WTC11 (cell line): ENCODE measurements at regions not wholly inside any gene's neighbourhood (a gene's known extent, or its start where the extent isn't known, plus 50 kb on each side); places are given as distances from the start of the nearest gene placed in this dataset.

Experiments
- ATAC-seq: fragments of 200-7000 bp; cut with Tn5 transposase; 2 replicates; pipeline ENCODE4 v1.10.0; 2021; ENCODE audit warnings: mild to moderate bottlenecking, moderate library complexity
- CTCF ChIA-PET: fragments of 300-600 bp; sonication (Branson Sonifier 250); formaldehyde crosslinking; loops from one replicate; lab custom pipeline; 2021; ENCODE audit warnings: antibody characterized with exemption; lab: Charles Lee
- POLR2A ChIA-PET: fragments of 350-600 bp; sonication (Branson Sonifier 250); formaldehyde crosslinking; loops from one replicate; lab custom pipeline; 2021; ENCODE audit warnings: antibody characterized with exemption; lab: Charles Lee
- DNase-seq: peaks from one replicate; pipeline ENCODE4 v3.0.0; 2021; ENCODE audit warnings: low spot score
- H3K27ac Mint-ChIP-seq: 2 replicates; pipeline ENCODE4 v1.8.0; 2021; ENCODE audit warnings: mixed read lengths
- H3K27me3 Mint-ChIP-seq: 2 replicates; pipeline ENCODE4 v1.8.0; 2021; ENCODE audit warnings: low read depth, mild to moderate bottlenecking, moderate library complexity, mixed read lengths
- H3K36me3 Mint-ChIP-seq: 2 replicates; pipeline ENCODE4 v1.8.0; 2021; ENCODE audit warnings: mixed read lengths
- H3K4me1 Mint-ChIP-seq: 2 replicates; pipeline ENCODE4 v1.8.0; 2022; ENCODE audit warnings: mixed read lengths
- H3K4me3 Mint-ChIP-seq: 2 replicates; pipeline ENCODE4 v1.8.0; 2021; ENCODE audit warnings: mild to moderate bottlenecking, moderate library complexity, mixed read lengths
- H3K9me3 Mint-ChIP-seq: 2 replicates; pipeline ENCODE4 v1.8.0; 2021; ENCODE audit warnings: mixed read lengths
- ATF1 ChIP-seq: sonication (generic); formaldehyde crosslinking; IDR thresholded peaks from 2 replicates; pipeline ENCODE4 v1.8.1; 2023; ENCODE audit warnings: mild to moderate bottlenecking, moderate library complexity, missing genetic modification reagents
- ATF2 ChIP-seq: sonication (generic); formaldehyde crosslinking; IDR thresholded peaks from 2 replicates; pipeline ENCODE4 v1.8.1; 2022; ENCODE audit warnings: low read depth, missing genetic modification reagents, borderline replicate concordance
- CBFB ChIP-seq: sonication (generic); formaldehyde crosslinking; IDR thresholded peaks from 2 replicates; pipeline ENCODE4 v1.8.1; 2022; ENCODE audit warnings: mild to moderate bottlenecking, low read depth, missing genetic modification reagents
- ESRRA ChIP-seq: sonication (generic); formaldehyde crosslinking; IDR thresholded peaks from 2 replicates; pipeline ENCODE4 v1.8.1; 2022; ENCODE audit warnings: mild to moderate bottlenecking, missing genetic modification reagents, borderline replicate concordance
- FOXK1 ChIP-seq: sonication (generic); formaldehyde crosslinking; IDR thresholded peaks from 2 replicates; pipeline ENCODE4 v1.8.0; 2022; ENCODE audit warnings: mild to moderate bottlenecking, moderate library complexity, missing genetic modification reagents
- GRHL2 ChIP-seq: fragments of 250-450 bp; sonication (Bioruptor Pico); IDR thresholded peaks from 2 replicates; pipeline ENCODE4 v1.8.0; 2022; ENCODE audit warnings: mild to moderate bottlenecking, moderate library complexity; ENCODE audit not compliant: insufficient replicate concordance, severe bottlenecking
- JAZF1 ChIP-seq: fragments of 250-450 bp; sonication (Bioruptor Pico); IDR thresholded peaks from 2 replicates; pipeline ENCODE4 v1.9.0; 2021; ENCODE audit warnings: moderate library complexity, mild to moderate bottlenecking, inconsistent platforms
- MAX ChIP-seq: sonication (generic); formaldehyde crosslinking; IDR thresholded peaks from 2 replicates; pipeline ENCODE4 v1.8.0; 2022; ENCODE audit warnings: mild to moderate bottlenecking, missing genetic modification reagents
- NR3C1 ChIP-seq: sonication (generic); formaldehyde crosslinking; conservative IDR thresholded peaks from 2 replicates; pipeline ENCODE4 v1.8.1; 2023; ENCODE audit warnings: low read depth, mild to moderate bottlenecking, missing genetic modification reagents
- PRRX2 ChIP-seq: fragments of 250-450 bp; sonication (Bioruptor Pico); IDR thresholded peaks from 2 replicates; pipeline ENCODE4 v1.8.0; 2021; ENCODE audit warnings: mild to moderate bottlenecking
- RELA ChIP-seq: sonication (generic); formaldehyde crosslinking; IDR thresholded peaks from 2 replicates; pipeline ENCODE4 v1.8.1; 2022; ENCODE audit warnings: missing genetic modification reagents, mild to moderate bottlenecking, borderline replicate concordance
- RORB ChIP-seq: fragments of 250-450 bp; sonication (Bioruptor Pico); IDR thresholded peaks from 2 replicates; pipeline ENCODE4 v1.9.0; 2021; ENCODE audit warnings: mild to moderate bottlenecking
- SMAD4 ChIP-seq: sonication (generic); formaldehyde crosslinking; IDR thresholded peaks from 2 replicates; pipeline ENCODE4 v1.8.0; 2022; ENCODE audit warnings: mild to moderate bottlenecking, missing genetic modification reagents
- SP1 ChIP-seq: sonication (generic); formaldehyde crosslinking; conservative IDR thresholded peaks from 2 replicates; pipeline ENCODE4 v1.8.1; 2022; ENCODE audit warnings: missing genetic modification reagents
- TEAD1 ChIP-seq: sonication (generic); formaldehyde crosslinking; IDR thresholded peaks from 2 replicates; pipeline ENCODE4 v1.8.0; 2022; ENCODE audit warnings: mild to moderate bottlenecking, missing genetic modification reagents
- ZMAT4 ChIP-seq: fragments of 250-450 bp; sonication (Bioruptor Pico); IDR thresholded peaks from 2 replicates; pipeline ENCODE4 v1.9.0; 2021; ENCODE audit warnings: mild to moderate bottlenecking
- ZNF121 ChIP-seq: sonication (generic); formaldehyde crosslinking; IDR thresholded peaks from 2 replicates; pipeline ENCODE4 v1.8.0; 2023; ENCODE audit warnings: missing genetic modification reagents
- ZNF232 ChIP-seq: sonication (generic); formaldehyde crosslinking; IDR thresholded peaks from 2 replicates; pipeline ENCODE4 v1.8.0; 2022; ENCODE audit warnings: mild to moderate bottlenecking, missing genetic modification reagents
- ZNF317 ChIP-seq: sonication (generic); formaldehyde crosslinking; IDR thresholded peaks from 2 replicates; pipeline ENCODE4 v1.8.1; 2023; ENCODE audit warnings: low read depth, mild to moderate bottlenecking, moderate library complexity, missing genetic modification reagents, borderline replicate concordance
- TF ChIP-seq, protein P1 (sequence below): sonication (generic); formaldehyde crosslinking; IDR thresholded peaks from 2 replicates; pipeline ENCODE4 v1.8.1; 2023; ENCODE audit warnings: mild to moderate bottlenecking, missing genetic modification reagents, moderate library complexity
- TF ChIP-seq, protein P2 (sequence below): sonication (generic); formaldehyde crosslinking; IDR thresholded peaks from 2 replicates; pipeline ENCODE4 v1.8.0; 2022; ENCODE audit warnings: missing genetic modification reagents

GRCh38 chr17:55668312-55668920, 54.2 kb downstream of the TMEM100 start:
- Mint-ChIP-seq H3K4me3 (no peak overlapping the region), H3K27ac (no peak overlapping the region), H3K36me3 (peaks cover 4% of the 10 kb centered on the region; the same call in 1 of the 2 replicates), H3K27me3 (no peaks in the 10 kb centered on the region; the same call in 1 of the 2 replicates), H3K4me1 (peaks cover 35% of the 10 kb centered on the region), H3K9me3 (peaks cover 19% of the 10 kb centered on the region)
- TF ChIP-seq PRRX2 (CRISPR knock-in tag) (no peak), GRHL2 (CRISPR knock-in tag) (no peak), JAZF1 (no peak), ATF1 (CRISPR knock-in tag) (no peak), FOXK1 (CRISPR knock-in tag) (no peak), MAX (CRISPR knock-in tag) (no peak), TEAD1 (no peak), ESRRA (CRISPR knock-in tag) (no peak), SP1 (no peak), RORB (CRISPR knock-in tag) (no peak), NR3C1 (CRISPR knock-in tag) (no peak), SMAD4 (no peak), ATF2 (no peak), RELA (CRISPR knock-in tag) (no peak), ZNF121 (CRISPR knock-in tag) (no peak)
- TF ChIP-seq, protein P1, sequence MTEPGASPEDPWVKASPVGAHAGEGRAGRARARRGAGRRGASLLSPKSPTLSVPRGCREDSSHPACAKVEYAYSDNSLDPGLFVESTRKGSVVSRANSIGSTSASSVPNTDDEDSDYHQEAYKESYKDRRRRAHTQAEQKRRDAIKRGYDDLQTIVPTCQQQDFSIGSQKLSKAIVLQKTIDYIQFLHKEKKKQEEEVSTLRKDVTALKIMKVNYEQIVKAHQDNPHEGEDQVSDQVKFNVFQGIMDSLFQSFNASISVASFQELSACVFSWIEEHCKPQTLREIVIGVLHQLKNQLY (CRISPR knock-in tag), result no peak
- TF ChIP-seq, protein P2, sequence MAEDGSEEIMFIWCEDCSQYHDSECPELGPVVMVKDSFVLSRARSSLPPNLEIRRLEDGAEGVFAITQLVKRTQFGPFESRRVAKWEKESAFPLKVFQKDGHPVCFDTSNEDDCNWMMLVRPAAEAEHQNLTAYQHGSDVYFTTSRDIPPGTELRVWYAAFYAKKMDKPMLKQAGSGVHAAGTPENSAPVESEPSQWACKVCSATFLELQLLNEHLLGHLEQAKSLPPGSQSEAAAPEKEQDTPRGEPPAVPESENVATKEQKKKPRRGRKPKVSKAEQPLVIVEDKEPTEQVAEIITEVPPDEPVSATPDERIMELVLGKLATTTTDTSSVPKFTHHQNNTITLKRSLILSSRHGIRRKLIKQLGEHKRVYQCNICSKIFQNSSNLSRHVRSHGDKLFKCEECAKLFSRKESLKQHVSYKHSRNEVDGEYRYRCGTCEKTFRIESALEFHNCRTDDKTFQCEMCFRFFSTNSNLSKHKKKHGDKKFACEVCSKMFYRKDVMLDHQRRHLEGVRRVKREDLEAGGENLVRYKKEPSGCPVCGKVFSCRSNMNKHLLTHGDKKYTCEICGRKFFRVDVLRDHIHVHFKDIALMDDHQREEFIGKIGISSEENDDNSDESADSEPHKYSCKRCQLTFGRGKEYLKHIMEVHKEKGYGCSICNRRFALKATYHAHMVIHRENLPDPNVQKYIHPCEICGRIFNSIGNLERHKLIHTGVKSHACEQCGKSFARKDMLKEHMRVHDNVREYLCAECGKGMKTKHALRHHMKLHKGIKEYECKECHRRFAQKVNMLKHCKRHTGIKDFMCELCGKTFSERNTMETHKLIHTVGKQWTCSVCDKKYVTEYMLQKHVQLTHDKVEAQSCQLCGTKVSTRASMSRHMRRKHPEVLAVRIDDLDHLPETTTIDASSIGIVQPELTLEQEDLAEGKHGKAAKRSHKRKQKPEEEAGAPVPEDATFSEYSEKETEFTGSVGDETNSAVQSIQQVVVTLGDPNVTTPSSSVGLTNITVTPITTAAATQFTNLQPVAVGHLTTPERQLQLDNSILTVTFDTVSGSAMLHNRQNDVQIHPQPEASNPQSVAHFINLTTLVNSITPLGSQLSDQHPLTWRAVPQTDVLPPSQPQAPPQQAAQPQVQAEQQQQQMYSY (CRISPR knock-in tag), result no peak
- ChIA-PET CTCF (interaction anchor here (0.5 to 1.0 kb wide), 3 partner anchors 49 to 552 kb away, joined by 3 to 4 read pairs (median 3); no protein-coding TSS in a partner anchor), POLR2A (no interaction called here)
- DNase-seq, result no peak
- no peak; the same call in 1 of the 2 replicates for ATAC-seq

- DNase-seq (no peak), ATAC-seq (no peak)
- peaks cover 27% of the 10 kb centered on the region for H3K4me1 Mint-ChIP-seq
- H3K27ac Mint-ChIP-seq, result no peak overlapping the region
- POLR2A ChIA-PET, result no interaction called here
- H3K4me3 Mint-ChIP-seq, result no peak overlapping the region
- TF ChIP-seq ZNF317 (CRISPR knock-in tag) (no peak), ZNF232 (CRISPR knock-in tag) (no peak), CBFB (CRISPR knock-in tag) (no peak), ZMAT4 (CRISPR knock-in tag) (no peak)
- H3K27me3 Mint-ChIP-seq, result no peaks in the 10 kb centered on the region; the same call in 1 of the 2 replicates
- peaks cover 4% of the 10 kb centered on the region for H3K9me3 Mint-ChIP-seq
- CTCF ChIA-PET, result no interaction called here
- H3K36me3 Mint-ChIP-seq, result no peaks in the 10 kb centered on the region
Measured at GRCh38 chr17:55666806-55667205, 55.9 kb downstream of the TMEM100 start.
